NOMO-1 (cell line): ENCODE measurements at regions not wholly inside any gene's neighbourhood (a gene's known extent, or its start where the extent isn't known, plus 50 kb on each side); places are given as distances from the start of the nearest gene placed in this dataset.

Experiments used
- DNase-seq, 2 experiments: peaks; one replicate each; lab custom pipeline; 2025; ENCODE audit not compliant: unreplicated experiment in 2 of 2; lab: John Stamatoyannopoulos, UW

DNA sequence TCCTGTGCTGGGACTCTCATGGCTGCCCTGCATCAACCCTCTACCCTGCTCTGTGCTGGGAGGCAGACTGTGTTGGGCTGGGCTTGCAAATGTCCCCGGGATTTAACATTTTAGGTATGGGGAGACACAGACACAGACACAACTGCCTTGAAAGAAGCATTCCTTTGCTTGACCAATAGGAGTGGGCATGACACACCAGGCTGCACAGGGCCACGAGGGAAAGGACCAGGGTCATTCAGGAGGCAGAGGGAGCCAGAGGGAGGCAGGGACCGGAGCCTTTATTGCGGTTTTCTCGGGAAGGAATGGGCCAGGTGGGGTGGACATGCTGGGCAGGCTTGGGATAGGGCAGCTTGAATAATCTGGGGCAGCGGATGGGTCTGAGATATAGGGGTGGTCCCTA lies 238.7 kb upstream of the COPS8 start:
- DNase-seq = no peak

DNA sequence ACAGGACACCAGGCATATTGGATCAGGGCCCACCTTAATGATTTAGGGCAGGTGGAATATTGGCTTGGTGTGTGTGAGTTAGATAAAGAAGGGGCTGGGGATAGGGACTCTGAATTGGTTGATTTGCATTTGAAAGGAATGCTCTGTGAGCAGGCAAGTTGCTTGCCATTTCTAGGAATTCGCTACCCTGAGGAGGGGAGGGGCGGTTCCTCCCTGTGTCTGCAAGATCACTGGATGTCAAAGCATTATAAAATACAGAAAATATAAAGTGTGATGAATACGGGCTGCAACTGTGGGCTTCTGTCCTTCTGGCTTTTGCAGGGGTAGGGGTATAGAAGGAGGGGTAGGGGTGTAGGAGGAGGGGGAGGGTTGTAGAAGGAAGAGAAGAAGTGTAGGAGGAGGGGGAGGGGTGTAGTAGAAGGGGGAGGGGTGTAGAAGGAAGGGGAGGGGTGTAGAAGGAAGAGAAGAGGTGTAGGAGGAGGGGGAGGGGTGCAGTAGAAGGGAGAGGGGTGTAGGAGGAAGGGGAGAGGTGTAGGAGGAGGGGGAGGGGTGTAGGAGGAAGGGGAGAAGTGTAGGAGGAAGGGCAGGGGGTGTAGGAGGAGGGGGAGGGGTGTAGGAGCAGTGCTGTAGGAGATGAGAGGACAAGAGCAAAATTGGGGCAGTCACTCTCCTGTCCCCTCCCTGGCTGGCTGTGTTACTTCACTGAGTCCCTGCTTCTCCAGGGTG lies 238.0 kb upstream of the COPS8 start:
- DNase-seq = no peak

DNA sequence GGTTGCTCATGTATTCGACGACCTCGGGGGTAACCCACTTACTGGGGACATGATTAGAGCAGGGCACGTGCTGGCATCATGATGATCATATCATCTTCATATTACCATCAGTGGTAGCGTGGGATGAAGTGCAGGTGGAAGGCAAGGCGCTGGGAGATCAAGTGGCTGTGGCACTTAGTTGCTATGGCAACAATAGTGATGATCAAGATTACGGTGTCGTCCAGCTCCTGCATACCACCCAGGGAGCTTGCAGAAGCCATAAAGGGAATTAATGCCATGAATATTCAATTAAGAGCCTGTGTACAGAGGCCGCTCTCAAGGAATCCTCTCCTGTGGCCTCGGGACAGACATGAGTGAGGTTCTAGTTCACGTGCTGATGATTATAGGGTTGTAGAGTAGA lies 237.2 kb upstream of the COPS8 start:
- DNase-seq = no peak

DNA sequence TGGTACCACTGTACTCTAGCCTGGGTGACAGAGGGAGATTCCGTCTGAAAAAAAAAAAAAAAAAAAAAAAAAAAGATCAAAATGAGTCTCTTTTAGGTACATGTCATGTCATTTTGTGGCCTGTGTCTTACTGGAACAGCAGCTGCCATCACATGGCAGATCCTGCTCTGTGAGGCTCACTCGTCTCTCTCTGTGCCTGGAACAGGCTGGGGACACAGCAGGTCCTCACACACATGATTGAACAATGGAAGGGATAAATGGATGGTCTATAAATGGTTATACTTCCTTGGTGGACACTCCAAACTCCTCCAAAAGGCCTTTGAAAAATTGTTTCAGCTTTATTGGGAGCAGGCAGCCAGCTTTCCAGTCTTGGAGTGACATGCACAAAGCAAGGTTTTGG lies 236.2 kb upstream of the COPS8 start:
- DNase-seq = no peak

DNA sequence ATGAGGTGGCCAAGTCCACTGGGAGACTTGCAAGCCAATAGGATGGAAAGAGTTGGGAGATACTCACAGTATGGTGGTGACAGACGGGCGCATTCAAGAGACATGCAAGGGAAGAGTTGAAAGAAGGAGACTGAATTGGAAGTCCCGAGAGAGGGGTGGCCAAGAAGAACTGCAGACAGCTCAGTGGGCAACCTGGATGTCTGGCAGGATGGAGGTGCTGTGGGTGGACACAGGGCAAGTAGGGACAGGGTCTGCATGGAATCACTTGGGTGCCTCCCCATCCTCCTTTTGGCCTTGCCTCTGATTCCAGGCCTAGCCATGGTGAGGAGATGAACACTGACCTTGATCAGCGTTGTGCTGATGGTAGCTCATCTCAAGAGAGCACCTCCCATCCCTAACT lies 235.7 kb upstream of the COPS8 start:
- DNase-seq = no peak

DNA sequence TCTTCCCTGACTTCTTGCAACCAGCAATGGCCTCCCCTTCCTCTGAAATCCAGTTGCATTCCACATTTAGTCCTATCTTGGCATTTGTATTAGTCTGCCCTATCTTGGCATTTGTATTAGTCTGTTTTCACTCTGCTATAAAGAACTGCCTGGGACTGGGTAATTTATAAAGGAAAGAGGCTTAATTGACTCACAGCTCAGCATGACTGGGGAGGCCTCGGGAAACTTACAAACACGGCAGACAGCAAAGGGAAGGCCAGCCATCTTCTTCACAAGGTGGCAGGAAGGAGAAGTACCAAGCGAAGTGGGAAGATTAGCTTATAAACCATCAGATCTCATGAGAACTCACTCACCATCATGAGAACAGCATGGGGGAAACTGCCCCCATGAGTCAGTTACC lies 234.5 kb upstream of the COPS8 start:
- DNase-seq = no peak

DNA sequence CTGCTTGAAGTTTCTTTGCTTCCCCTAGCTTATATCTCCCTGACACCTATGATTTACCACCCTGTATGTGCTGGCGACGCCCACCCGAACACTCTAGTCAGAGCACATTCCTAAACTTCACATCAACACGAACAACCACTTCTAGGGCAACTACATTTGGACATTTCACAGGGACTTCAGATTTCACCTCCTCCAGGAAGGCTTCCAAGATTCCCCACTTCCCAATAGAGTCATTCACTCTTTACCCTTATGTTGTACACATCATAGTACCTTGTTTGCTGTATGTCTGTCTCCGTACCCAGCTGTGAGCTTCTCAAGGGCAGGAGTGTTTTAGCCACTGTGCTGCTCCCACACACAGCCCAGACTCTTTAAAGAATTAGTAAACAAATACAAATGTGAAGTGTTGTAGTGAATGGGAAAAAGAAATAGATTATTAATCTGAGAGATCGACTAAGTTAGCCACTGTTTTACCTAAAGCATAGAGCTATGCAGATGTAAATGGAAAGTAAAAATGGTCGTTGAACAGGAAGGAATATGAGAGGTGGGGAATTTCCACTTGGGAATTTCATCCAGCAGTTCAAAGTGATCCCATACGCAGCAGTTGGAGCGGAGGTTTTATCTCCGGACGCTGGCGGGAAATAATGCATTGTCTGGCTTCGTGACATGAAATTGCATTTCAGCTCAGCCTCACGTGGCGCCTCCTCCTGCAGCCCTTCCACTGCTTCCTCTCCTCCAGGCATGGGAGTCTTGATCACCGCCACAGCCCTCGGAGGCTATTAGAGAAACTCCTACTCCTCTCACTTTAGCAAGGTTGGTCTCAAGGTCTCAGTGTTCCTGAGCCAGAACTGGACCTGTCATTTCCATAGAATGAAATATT lies 233.4 kb upstream of the COPS8 start:
- DNase-seq = no peak

DNA sequence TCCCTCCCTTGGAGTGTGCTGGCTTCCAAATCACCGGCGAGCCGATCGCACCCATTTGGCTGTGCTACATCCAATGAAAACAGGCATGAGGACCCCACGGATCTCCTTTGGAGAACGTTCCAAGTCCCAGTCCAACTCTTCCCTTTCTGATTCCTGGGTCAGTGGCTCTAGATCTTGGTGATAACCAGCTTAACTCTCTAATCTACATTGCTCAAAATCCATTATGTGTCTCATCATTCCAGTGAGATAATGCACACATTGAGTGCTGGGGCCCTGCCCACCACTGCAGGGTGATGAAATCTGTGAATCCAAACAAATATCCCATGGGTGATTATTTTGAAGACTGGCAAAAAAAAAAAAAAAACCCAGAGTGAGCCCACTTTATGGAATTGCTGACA lies 232.7 kb upstream of the COPS8 start:
- no peak for DNase-seq

DNA sequence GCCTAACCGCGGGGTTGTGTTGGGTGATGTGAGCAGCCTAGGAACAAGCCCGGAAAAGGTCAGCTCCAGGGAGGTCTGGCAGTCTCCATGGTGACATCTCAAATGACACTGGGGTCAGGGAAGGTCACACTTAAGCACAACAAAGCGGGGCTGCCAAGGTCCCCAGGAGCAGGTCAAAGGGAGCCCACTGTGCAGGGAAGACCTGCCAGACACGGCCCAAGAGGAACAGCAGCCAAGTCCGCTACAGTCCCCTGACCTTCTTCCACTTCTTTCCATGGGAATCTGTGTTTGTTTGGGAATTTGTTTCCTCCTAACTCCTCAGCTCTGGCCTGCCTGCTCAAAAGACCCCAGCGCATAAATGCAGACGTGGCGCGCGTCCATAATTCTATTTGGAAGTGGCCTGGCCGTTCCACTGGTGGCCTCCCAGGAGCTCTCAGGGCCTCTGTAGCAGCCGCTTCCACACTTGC lies 232.1 kb upstream of the COPS8 start:
- no peak for DNase-seq

DNA sequence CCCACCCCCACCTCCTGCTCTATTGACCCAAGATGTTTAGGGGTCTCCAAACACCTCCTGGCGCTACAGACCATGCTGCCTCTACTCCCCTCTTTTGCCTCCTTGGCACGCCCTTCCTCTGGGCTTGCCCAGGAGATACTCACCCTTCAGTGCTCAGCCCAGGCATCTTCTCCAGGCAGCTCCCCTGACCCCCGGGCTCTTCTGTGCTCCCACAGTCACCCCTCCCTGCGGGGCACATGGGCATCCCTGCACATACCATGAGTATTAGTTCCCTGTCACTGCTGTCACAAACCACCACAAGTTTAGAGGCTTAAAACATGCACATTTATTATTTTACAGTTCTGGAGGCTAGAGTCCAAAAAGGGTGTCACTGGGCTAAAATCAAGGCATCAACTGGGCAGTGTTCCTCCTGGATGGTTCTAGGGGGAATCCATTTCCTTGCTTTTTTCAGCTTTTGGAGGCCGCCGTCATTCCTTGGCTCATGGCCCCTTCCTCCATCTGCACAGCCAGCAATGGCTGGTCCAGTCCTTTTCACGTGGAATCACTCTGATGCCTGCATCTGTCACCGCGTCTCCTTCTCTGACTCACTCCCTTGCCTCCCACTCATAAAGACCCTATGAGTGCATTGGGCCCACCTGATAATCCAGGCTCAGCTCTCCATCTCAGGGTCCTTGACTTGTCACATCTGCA lies 230.4 kb upstream of the COPS8 start:
- DNase-seq = no peak

DNA sequence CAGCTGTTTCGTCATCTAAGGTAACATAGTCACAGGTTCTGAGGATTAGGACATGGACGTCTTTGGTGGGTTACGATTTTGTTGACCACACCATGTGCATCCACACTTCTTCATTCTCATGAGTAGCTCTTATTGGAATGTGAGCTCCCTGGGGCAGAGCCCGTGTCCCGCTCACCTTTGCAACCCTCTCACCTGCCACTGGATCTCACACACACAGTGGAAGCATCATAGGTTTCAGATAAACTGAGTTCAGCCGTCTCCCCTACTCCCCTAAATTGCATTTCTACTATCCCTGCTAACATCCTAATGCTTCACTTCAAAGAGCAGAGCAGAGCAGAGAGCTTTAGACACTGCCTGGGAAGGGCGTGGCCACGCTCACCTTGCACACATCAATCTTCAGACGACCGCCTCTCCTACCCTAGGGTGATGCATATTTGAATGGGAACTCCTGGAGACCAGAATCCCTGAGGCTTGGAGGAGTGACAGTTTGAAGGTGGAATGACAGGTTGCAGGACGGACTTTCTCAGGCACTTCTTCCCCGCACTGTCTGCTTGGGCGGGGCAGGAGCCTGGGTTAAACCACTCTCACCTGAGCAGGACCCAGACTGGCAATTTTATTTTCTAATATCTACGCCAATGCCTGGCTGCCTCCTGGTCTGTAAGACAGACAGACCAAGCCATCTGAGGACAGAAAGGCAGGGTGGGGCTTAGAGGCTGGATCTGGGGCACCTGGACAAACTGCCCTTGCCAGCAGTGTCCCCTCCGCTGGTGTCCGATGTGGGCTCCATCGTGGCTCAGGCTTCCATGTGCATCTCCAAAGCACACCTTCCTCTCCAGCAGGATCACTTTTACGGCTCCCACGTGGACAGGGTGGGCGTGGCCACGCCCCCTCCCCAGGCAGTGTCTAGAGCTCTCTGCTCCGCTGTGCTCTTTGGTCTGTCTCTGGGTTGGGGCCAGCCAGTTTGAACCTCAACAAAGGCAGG lies 229.5 kb upstream of the COPS8 start:
- no peak for DNase-seq

DNA sequence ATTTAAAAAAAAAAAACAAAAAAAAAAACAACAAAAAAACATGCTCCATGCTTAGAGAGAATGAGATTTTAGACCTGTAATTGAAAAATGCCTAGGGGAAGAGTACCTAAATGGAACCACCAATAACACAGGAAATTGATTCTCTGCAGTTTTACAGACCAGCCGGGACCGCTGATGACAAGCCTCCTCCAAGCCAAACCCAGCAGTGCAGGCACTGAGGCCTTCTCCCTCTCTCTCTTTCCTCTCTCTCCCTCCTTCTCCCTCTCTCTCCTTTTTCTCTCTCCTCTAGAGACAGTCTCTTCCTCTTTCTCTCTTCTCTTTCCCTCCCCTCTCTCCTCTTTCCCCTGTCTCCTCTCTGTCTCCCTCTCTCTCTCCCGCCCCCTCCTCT lies 228.8 kb upstream of the COPS8 start:
- DNase-seq = no peak

DNA sequence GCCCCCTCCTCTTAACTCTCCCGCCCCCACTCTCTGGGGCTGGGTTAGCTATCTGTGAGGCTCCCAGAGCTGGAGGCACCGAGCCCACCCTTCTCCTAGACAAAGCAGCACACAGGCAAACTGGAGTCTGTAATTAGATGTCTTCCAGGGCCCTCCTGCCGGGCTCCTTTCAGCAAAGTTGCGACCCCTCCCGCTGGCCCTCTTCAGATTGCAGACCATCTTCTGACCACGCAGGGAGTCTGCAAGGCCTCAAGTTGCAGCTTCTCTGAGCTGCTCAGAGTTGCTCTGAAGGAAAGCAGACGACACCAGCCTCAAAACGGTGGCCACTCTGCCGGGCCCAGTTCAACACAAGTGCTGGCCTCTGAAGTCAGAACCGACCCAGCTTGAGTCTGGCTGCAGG lies 228.4 kb upstream of the COPS8 start:
- DNase-seq = no peak

DNA sequence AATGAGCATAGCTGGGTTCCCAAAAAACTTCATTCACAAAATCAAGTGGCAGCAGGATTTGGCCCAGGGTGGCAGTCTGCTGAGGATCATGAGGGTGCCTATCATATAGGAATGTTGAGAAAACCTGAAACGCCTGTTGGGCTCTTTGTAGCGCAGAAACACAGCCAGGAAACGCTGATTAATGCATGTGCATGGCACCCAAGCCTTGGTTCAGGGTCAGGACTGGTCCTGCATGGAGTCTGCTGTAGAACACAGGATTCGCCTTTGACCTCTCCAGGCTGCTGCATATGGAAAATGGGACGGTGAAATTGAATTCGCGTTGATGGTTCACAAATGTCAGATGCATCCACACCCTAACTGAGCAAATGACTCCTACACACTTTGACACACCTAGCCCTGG lies 227.9 kb upstream of the COPS8 start:
- no peak for DNase-seq

DNA sequence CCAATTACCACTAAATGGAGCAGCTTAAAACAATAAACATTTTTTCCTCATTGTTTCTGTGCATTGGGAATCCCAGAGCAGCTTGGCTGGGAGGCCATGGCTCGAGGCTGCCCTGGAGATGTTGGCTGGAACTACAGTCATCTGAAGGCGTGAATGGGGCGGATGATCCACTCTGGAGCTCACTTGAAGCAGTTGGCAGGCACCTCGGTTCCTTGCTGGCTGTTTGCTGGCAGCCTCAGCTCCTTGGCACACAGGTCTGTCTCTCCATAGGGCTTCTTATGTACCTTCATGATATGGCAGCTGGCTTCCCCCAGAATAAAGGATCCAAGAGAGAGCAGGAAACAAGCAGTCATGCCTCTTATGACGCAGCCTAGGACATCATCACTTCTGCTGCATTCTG lies 227.0 kb upstream of the COPS8 start:
- no peak for DNase-seq

DNA sequence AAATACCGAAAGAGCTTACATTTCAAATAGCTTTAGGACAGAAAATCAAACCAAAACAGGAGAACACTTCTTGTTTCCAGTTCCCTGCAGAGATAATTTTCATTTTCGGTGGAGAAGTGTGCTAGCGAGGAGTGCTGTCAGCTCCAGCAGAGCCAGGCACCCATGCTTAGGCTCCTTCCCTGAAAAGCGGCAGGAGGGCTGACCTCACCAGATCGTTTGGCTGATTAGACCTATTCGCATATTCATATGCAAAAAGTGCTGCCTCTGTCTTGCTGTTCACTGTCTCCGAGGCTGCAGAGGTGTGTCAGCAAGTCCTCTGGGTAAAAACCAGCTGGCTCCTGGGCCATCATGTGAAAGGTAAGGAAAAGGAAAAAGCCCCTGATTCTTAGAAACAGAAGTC lies 225.8 kb upstream of the COPS8 start:
- no peak for DNase-seq

DNA sequence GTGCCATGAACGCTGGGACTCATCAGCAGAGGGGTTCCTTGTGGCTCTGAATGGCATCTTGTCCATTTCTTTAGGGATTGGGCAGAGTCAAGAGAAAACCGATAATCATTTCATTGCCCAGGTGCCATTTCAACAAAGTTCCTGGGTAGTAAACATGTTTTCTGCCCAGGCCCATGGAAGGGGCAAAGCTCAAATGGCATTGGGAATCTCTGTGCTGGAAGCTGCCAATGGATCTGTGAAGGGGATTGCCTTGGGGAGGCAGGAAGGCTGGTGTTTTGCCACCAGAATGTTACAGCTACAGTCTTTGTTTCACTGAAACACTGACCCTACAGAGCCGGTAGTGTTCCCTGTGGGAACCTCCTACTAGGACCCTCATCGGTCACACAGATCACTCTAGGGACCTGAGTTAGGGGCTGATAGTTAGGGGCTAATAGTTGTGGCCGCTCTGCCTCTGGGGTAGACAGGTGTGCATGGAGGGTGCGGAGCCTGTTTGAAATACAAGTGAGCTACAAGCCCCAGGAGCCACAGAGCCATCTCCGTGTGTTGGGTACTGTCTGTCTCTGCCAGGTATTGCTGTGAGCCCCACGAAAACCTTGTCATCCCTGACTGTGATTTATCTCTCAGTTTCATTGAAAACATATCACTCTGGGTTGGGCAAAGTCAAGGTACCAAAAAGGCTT lies 224.4 kb upstream of the COPS8 start:
- no peak for DNase-seq

DNA sequence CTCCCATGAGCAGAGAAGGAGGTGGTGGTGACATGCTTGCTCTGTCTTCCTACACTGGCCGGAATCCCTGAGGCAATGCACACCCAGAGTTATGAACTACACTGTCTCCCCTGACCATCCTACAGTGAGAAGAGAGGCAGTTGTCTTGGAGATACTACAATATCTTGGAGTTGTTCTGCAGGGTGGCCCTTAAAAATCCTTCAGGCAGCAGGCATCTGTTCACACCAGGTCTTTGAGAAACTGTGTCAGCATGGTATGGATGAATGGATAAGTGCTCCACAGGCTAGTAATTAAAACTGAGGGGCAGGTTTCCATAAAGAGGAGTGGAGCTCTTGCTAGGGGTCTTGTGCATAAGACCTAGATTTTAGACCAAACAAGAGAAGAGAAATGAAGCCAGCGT lies 223.7 kb upstream of the COPS8 start:
- no peak for DNase-seq

DNA sequence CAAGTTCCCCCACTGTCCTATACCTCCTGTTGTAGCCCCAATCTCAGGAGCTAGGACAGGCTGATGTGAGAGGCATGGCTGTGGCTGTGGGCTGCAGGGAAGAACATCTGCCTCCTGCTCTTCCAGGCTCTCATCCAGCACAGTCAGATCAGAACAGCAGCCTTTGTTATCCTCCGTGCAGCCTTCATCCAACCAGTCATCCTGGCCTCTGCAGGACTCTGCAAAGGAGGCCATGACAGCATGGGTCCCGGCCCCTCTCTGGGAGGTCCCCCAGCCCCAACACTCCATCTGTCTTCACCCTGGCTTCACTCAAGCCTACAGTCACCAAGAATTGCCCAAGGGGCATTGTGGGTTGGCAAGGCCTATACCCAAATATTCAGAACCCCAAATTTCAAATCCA lies 223.2 kb upstream of the COPS8 start:
- DNase-seq = no peak
